ENCODE measurements at regions not wholly inside any gene's neighbourhood (a gene's known extent, or its start where the extent isn't known, plus 50 kb on each side); places are given as distances from the start of the nearest gene placed in this dataset.

GRCh38 chr11:41868606-41869005 lies 409.2 kb upstream of the LRRC4C start:
- H3K27me3 ChIP-seq (ENCODE audit: control insufficient read depth, insufficient read depth, low read length) = no peaks in the 10 kb centered on the region
- H3K9me3 ChIP-seq (ENCODE audit: control insufficient read depth, low read depth, low read length) = no peaks in the 10 kb centered on the region
- no peaks in the 10 kb centered on the region for H3K36me3 ChIP-seq (ENCODE audit: control insufficient read depth, low read depth, low read length)
- no peak overlapping the region for H3K9ac ChIP-seq (ENCODE audit: low read length)
- no peaks in the 10 kb centered on the region for H3K4me1 ChIP-seq (ENCODE audit: control insufficient read depth, low read depth, low read length)
- H3K27ac ChIP-seq (ENCODE audit: low read length) = no peak overlapping the region
- no peak overlapping the region for H3K4me3 ChIP-seq (ENCODE audit: low read length)

GRCh38 chr11:41872426-41872825 lies 413.0 kb upstream of the LRRC4C start:
- no peak overlapping the region for H3K4me3 ChIP-seq (ENCODE audit: low read length)
- no peaks in the 10 kb centered on the region for H3K36me3 ChIP-seq (ENCODE audit: control insufficient read depth, low read depth, low read length)
- no peaks in the 10 kb centered on the region for H3K27me3 ChIP-seq (ENCODE audit: control insufficient read depth, insufficient read depth, low read length)
- H3K9ac ChIP-seq (ENCODE audit: low read length) = no peak overlapping the region
- H3K27ac ChIP-seq (ENCODE audit: low read length) = no peak overlapping the region
- H3K9me3 ChIP-seq (ENCODE audit: control insufficient read depth, low read depth, low read length) = no peaks in the 10 kb centered on the region
- no peaks in the 10 kb centered on the region for H3K4me1 ChIP-seq (ENCODE audit: control insufficient read depth, low read depth, low read length)

- Histone ChIP-seq H3K27ac (ENCODE audit: low read length) (no peak overlapping the region), H3K9ac (ENCODE audit: low read length) (no peak overlapping the region), H3K4me1 (ENCODE audit: control insufficient read depth, low read depth, low read length) (no peaks in the 10 kb centered on the region), H3K36me3 (ENCODE audit: control insufficient read depth, low read depth, low read length) (no peaks in the 10 kb centered on the region), H3K27me3 (ENCODE audit: control insufficient read depth, insufficient read depth, low read length) (no peaks in the 10 kb centered on the region), H3K9me3 (ENCODE audit: control insufficient read depth, low read depth, low read length) (no peaks in the 10 kb centered on the region), H3K4me3 (ENCODE audit: low read length) (no peak overlapping the region)
These were observed 413.4 kb upstream of the LRRC4C start for GRCh38 chr11:41872870-41873269.

GRCh38 chr11:41878095-41878494 lies 418.6 kb upstream of the LRRC4C start:
- Histone ChIP-seq H3K36me3 (ENCODE audit: control insufficient read depth, low read depth, low read length) (no peaks in the 10 kb centered on the region), H3K4me3 (ENCODE audit: low read length) (no peak overlapping the region), H3K4me1 (ENCODE audit: control insufficient read depth, low read depth, low read length) (no peaks in the 10 kb centered on the region), H3K27ac (ENCODE audit: low read length) (no peak overlapping the region), H3K9me3 (ENCODE audit: control insufficient read depth, low read depth, low read length) (no peaks in the 10 kb centered on the region), H3K27me3 (ENCODE audit: control insufficient read depth, insufficient read depth, low read length) (no peaks in the 10 kb centered on the region), H3K9ac (ENCODE audit: low read length) (no peak overlapping the region)

- Histone ChIP-seq H3K4me1 (ENCODE audit: control insufficient read depth, low read depth, low read length) (no peaks in the 10 kb centered on the region), H3K9me3 (ENCODE audit: control insufficient read depth, low read depth, low read length) (no peaks in the 10 kb centered on the region), H3K9ac (ENCODE audit: low read length) (no peak overlapping the region), H3K36me3 (ENCODE audit: control insufficient read depth, low read depth, low read length) (no peaks in the 10 kb centered on the region), H3K4me3 (ENCODE audit: low read length) (no peak overlapping the region), H3K27ac (ENCODE audit: low read length) (no peak overlapping the region), H3K27me3 (ENCODE audit: control insufficient read depth, insufficient read depth, low read length) (no peaks in the 10 kb centered on the region)
These were observed 419.8 kb upstream of the LRRC4C start for GRCh38 chr11:41879214-41879613.

GRCh38 chr11:41895081-41895480 lies 435.6 kb upstream of the LRRC4C start:
- Histone ChIP-seq H3K36me3 (ENCODE audit: control insufficient read depth, low read depth, low read length) (no peaks in the 10 kb centered on the region), H3K27ac (ENCODE audit: low read length) (no peak overlapping the region), H3K27me3 (ENCODE audit: control insufficient read depth, insufficient read depth, low read length) (no peaks in the 10 kb centered on the region), H3K9me3 (ENCODE audit: control insufficient read depth, low read depth, low read length) (no peaks in the 10 kb centered on the region), H3K4me1 (ENCODE audit: control insufficient read depth, low read depth, low read length) (no peaks in the 10 kb centered on the region), H3K9ac (ENCODE audit: low read length) (no peak overlapping the region), H3K4me3 (ENCODE audit: low read length) (no peak overlapping the region)

GRCh38 chr11:41897991-41898390 lies 438.5 kb upstream of the LRRC4C start:
- H3K27ac ChIP-seq (ENCODE audit: low read length) = no peak overlapping the region

GRCh38 chr11:41917900-41918299 lies 458.4 kb upstream of the LRRC4C start:
- no peak overlapping the region for H3K4me3 ChIP-seq (ENCODE audit: low read length)
- H3K36me3 ChIP-seq (ENCODE audit: control insufficient read depth, low read depth, low read length) = no peaks in the 10 kb centered on the region
- peaks cover 14% of the 10 kb centered on the region for H3K4me1 ChIP-seq (ENCODE audit: control insufficient read depth, low read depth, low read length)
- no peak overlapping the region for H3K9ac ChIP-seq (ENCODE audit: low read length)
- H3K27ac ChIP-seq (ENCODE audit: low read length) = no peak overlapping the region
- H3K9me3 ChIP-seq (ENCODE audit: control insufficient read depth, low read depth, low read length) = peaks cover 2% of the 10 kb centered on the region
- H3K27me3 ChIP-seq (ENCODE audit: control insufficient read depth, insufficient read depth, low read length) = no peaks in the 10 kb centered on the region

More at GRCh38 chr11:41897991-41898390, 438.5 kb upstream of the LRRC4C start:
- Histone ChIP-seq H3K27me3 (ENCODE audit: control insufficient read depth, insufficient read depth, low read length) (no peaks in the 10 kb centered on the region), H3K9ac (ENCODE audit: low read length) (no peak overlapping the region), H3K4me3 (ENCODE audit: low read length) (no peak overlapping the region), H3K9me3 (ENCODE audit: control insufficient read depth, low read depth, low read length) (no peaks in the 10 kb centered on the region), H3K36me3 (ENCODE audit: control insufficient read depth, low read depth, low read length) (no peaks in the 10 kb centered on the region), H3K4me1 (ENCODE audit: control insufficient read depth, low read depth, low read length) (no peaks in the 10 kb centered on the region)

- no peak overlapping the region for H3K27ac ChIP-seq (ENCODE audit: low read length)
- H3K36me3 ChIP-seq (ENCODE audit: control insufficient read depth, low read depth, low read length) = no peaks in the 10 kb centered on the region
- H3K4me1 ChIP-seq (ENCODE audit: control insufficient read depth, low read depth, low read length) = peaks cover 14% of the 10 kb centered on the region
- H3K4me3 ChIP-seq (ENCODE audit: low read length) = no peak overlapping the region
- H3K27me3 ChIP-seq (ENCODE audit: control insufficient read depth, insufficient read depth, low read length) = no peaks in the 10 kb centered on the region
- H3K9me3 ChIP-seq (ENCODE audit: control insufficient read depth, low read depth, low read length) = no peaks in the 10 kb centered on the region
- no peak overlapping the region for H3K9ac ChIP-seq (ENCODE audit: low read length)
These were observed 460.9 kb upstream of the LRRC4C start for GRCh38 chr11:41920374-41920773.

- H3K4me1 ChIP-seq (ENCODE audit: control insufficient read depth, low read depth, low read length) = peaks cover 14% of the 10 kb centered on the region
- no peak overlapping the region for H3K9ac ChIP-seq (ENCODE audit: low read length)
- H3K9me3 ChIP-seq (ENCODE audit: control insufficient read depth, low read depth, low read length) = no peaks in the 10 kb centered on the region
- H3K4me3 ChIP-seq (ENCODE audit: low read length) = no peak overlapping the region
- H3K36me3 ChIP-seq (ENCODE audit: control insufficient read depth, low read depth, low read length) = no peaks in the 10 kb centered on the region
- no peaks in the 10 kb centered on the region for H3K27me3 ChIP-seq (ENCODE audit: control insufficient read depth, insufficient read depth, low read length)
- H3K27ac ChIP-seq (ENCODE audit: low read length) = no peak overlapping the region
These were observed 462.4 kb upstream of the LRRC4C start for GRCh38 chr11:41921746-41922390.

- H3K27me3 ChIP-seq (ENCODE audit: control insufficient read depth, insufficient read depth, low read length) = no peaks in the 10 kb centered on the region
- H3K4me1 ChIP-seq (ENCODE audit: control insufficient read depth, low read depth, low read length) = peaks cover 13% of the 10 kb centered on the region
- H3K27ac ChIP-seq (ENCODE audit: low read length) = no peak overlapping the region
- H3K36me3 ChIP-seq (ENCODE audit: control insufficient read depth, low read depth, low read length) = no peaks in the 10 kb centered on the region
- no peak overlapping the region for H3K9ac ChIP-seq (ENCODE audit: low read length)
- H3K9me3 ChIP-seq (ENCODE audit: control insufficient read depth, low read depth, low read length) = no peaks in the 10 kb centered on the region
- no peak overlapping the region for H3K4me3 ChIP-seq (ENCODE audit: low read length)
These were observed 466.9 kb upstream of the LRRC4C start for GRCh38 chr11:41926339-41926738.

GRCh38 chr11:41935241-41935640 lies 475.8 kb upstream of the LRRC4C start:
- Histone ChIP-seq H3K36me3 (ENCODE audit: control insufficient read depth, low read depth, low read length) (no peaks in the 10 kb centered on the region), H3K9ac (ENCODE audit: low read length) (no peak overlapping the region), H3K27me3 (ENCODE audit: control insufficient read depth, insufficient read depth, low read length) (no peaks in the 10 kb centered on the region), H3K27ac (ENCODE audit: low read length) (no peak overlapping the region), H3K9me3 (ENCODE audit: control insufficient read depth, low read depth, low read length) (no peaks in the 10 kb centered on the region), H3K4me3 (ENCODE audit: low read length) (no peak overlapping the region), H3K4me1 (ENCODE audit: control insufficient read depth, low read depth, low read length) (peaks cover 4% of the 10 kb centered on the region)
